ENCODE measurements at regions not wholly inside any gene's neighbourhood (a gene's known extent, or its start where the extent isn't known, plus 50 kb on each side); places are given as distances from the start of the nearest gene placed in this dataset.

DNA sequence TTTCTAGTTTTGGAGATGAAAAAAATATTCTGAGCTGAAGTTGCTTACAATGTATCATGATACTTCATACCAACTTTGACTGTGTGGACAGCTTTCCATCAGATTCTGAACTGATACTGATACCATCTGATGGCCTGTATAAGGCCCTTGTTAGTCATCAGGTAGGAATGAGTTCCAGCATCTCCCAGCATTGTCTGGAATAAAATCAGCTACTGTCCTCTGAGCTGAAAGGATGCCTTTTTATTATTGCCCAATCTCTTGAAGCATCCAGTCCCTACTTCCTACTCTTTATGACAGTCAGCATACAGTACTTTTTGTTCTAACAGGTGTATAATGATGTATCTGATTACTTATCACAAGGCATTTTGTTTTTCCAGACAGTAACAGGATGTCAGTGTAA, 70.6 kb upstream of the EYA4 start:
- TF ChIP-seq FOS (IDR thresholded peaks at IDR 0.05; ENCODE audit: borderline replicate concordance, insufficient read depth, low read length) (no peak), EZH2 (IDR thresholded peaks at IDR 0.05; ENCODE audit: borderline replicate concordance, low read depth, low read length, severe bottlenecking) (no peak), POLR2A (IDR thresholded peaks at IDR 0.05; ENCODE audit: low read depth, low read length) (no peak), MYC (IDR thresholded peaks at IDR 0.05; ENCODE audit: low read depth, low read length) (no peak), POLR2AphosphoS5 (IDR thresholded peaks at IDR 0.05; ENCODE audit: insufficient read depth, low read depth, low read length) (no peak), GATA2 (IDR thresholded peaks at IDR 0.05; ENCODE audit: insufficient read depth, insufficient read length, low read depth, low read length) (no peak)
- TF ChIP-seq, protein P1, sequence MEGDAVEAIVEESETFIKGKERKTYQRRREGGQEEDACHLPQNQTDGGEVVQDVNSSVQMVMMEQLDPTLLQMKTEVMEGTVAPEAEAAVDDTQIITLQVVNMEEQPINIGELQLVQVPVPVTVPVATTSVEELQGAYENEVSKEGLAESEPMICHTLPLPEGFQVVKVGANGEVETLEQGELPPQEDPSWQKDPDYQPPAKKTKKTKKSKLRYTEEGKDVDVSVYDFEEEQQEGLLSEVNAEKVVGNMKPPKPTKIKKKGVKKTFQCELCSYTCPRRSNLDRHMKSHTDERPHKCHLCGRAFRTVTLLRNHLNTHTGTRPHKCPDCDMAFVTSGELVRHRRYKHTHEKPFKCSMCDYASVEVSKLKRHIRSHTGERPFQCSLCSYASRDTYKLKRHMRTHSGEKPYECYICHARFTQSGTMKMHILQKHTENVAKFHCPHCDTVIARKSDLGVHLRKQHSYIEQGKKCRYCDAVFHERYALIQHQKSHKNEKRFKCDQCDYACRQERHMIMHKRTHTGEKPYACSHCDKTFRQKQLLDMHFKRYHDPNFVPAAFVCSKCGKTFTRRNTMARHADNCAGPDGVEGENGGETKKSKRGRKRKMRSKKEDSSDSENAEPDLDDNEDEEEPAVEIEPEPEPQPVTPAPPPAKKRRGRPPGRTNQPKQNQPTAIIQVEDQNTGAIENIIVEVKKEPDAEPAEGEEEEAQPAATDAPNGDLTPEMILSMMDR (IDR thresholded peaks at IDR 0.05; ENCODE audit: extremely low read depth in 1 of 2, insufficient read depth in 1 of 2, low read depth in 1 of 2, low read length in 2 of 2) = no peak
- TF ChIP-seq, protein P2, sequence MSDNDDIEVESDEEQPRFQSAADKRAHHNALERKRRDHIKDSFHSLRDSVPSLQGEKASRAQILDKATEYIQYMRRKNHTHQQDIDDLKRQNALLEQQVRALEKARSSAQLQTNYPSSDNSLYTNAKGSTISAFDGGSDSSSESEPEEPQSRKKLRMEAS (IDR thresholded peaks at IDR 0.05; ENCODE audit: insufficient read depth, insufficient read length) = no peak

All from endothelial cell of umbilical vein (primary cell).